ENCODE measurements at regions not wholly inside any gene's neighbourhood (a gene's known extent, or its start where the extent isn't known, plus 50 kb on each side); places are given as distances from the start of the nearest gene placed in this dataset.
A peak's percentile ranks its signal among the peaks of the same experiment; 100 is the strongest.

DNA sequence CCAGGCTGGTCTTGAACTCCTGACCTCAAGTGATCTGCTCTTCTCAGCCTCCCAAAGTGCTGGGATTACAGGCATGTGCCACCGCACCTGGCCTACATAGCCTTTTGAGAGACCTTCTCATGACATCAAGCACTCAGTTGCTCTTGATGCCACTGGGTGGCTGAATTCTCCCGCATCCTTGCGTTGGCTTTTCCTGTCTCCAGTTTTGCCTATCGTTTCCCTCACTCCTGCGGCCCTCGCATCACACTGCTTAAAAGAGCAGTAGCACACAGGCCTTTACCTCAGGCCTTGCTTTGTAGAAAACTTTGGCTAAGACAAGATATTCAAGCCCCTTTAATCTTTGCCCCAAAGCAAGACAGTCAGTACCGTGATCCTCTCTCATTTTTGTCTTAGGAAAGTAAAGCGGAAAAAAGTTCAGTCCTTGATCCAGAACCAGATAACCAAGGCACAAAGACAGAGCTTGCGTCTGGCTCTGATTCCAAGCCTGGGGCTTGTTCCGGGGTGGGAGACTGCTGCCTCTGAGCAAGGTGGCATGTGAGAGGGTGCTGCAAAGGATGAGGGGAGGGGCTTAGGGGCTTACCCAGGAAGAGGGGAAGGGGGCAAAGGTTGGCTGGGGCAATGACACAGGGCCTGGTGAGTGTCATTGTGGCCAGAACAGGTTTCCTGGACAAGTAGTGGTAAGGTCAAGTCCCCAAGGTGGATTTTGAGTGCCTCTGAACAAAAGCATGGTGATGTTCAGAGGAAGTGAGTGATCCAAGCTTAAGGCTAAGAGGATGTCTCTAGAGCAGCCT, 175.0 kb upstream of the TLE3 start:
- no peaks in the 10 kb centered on the region for H3K27me3 ChIP-seq (ENCODE audit: control insufficient read depth, insufficient read depth, low read length)
- no peak overlapping the region for H3K27ac ChIP-seq (ENCODE audit: low read depth in 2 of 2, low read length in 2 of 2)
- H3K9ac ChIP-seq (ENCODE audit: low read length in 3 of 3), result no peak overlapping the region
- intact Hi-C loops (cut with DNase I), result no loop called here
- no peak overlapping the region for H3K4me3 ChIP-seq (ENCODE audit: low read length in 3 of 3)
- FAIRE-seq (no peak), DNase-seq (no peak)
- H3K4me1 ChIP-seq (ENCODE audit: control insufficient read depth in 2 of 3, insufficient read depth in 2 of 3, low read depth in 1 of 3, low read length in 3 of 3), result peaks cover 10 to 31% (median 27%) of the 10 kb centered on the region in 3 donors
- no peak for TF ChIP-seq CTCF (IDR thresholded peaks at IDR 0.05; ENCODE audit: borderline replicate concordance, extremely low read depth, insufficient read depth)
- H3K9me3 ChIP-seq (ENCODE audit: control insufficient read depth in 2 of 3, insufficient read depth in 1 of 3, low read length in 3 of 3), result no peaks in the 10 kb centered on the region
- no peaks in the 10 kb centered on the region for H3K36me3 ChIP-seq (ENCODE audit: control insufficient read depth in 2 of 3, insufficient read depth in 3 of 3, low read length in 3 of 3)

GRCh38 chr15:70271422-70272088, 173.8 kb upstream of the TLE3 start:
- Histone ChIP-seq H3K27me3 (ENCODE audit: control insufficient read depth, insufficient read depth, low read length) (no peaks in the 10 kb centered on the region), H3K4me1 (ENCODE audit: control insufficient read depth in 2 of 3, insufficient read depth in 2 of 3, low read depth in 1 of 3, low read length in 3 of 3) (peaks cover 11 to 41% (median 39%) of the 10 kb centered on the region in 3 donors), H3K9me3 (ENCODE audit: control insufficient read depth in 2 of 3, insufficient read depth in 1 of 3, low read length in 3 of 3) (no peaks in the 10 kb centered on the region), H3K36me3 (ENCODE audit: control insufficient read depth in 2 of 3, insufficient read depth in 3 of 3, low read length in 3 of 3) (no peaks in the 10 kb centered on the region), H3K27ac (ENCODE audit: low read depth in 2 of 2, low read length in 2 of 2) (peak overlapping the region in 1 of 2 donors; percentile 10), H3K4me3 (ENCODE audit: low read length in 3 of 3) (no peak overlapping the region), H3K9ac (ENCODE audit: low read length in 3 of 3) (no peak overlapping the region)
- no peak for FAIRE-seq
- TF ChIP-seq CTCF (IDR thresholded peaks at IDR 0.05; ENCODE audit: borderline replicate concordance, extremely low read depth, insufficient read depth), result no peak
- DNase-seq, result no peak
- intact Hi-C loops (cut with DNase I), result no loop called here

GRCh38 chr15:70270752-70271111, 173.0 kb upstream of the TLE3 start:
- FAIRE-seq, result no peak
- no peak for TF ChIP-seq CTCF (IDR thresholded peaks at IDR 0.05; ENCODE audit: borderline replicate concordance, extremely low read depth, insufficient read depth)
- peaks cover 11 to 44% (median 41%) of the 10 kb centered on the region in 3 donors for H3K4me1 ChIP-seq (ENCODE audit: control insufficient read depth in 2 of 3, insufficient read depth in 2 of 3, low read depth in 1 of 3, low read length in 3 of 3)
- intact Hi-C loops (cut with DNase I), result no loop called here
- H3K9me3 ChIP-seq (ENCODE audit: control insufficient read depth in 2 of 3, insufficient read depth in 1 of 3, low read length in 3 of 3), result no peaks in the 10 kb centered on the region
- DNase-seq, result no peak
- H3K27ac ChIP-seq (ENCODE audit: low read depth in 2 of 2, low read length in 2 of 2), result peak overlapping the region; percentile 10 to 51
- H3K9ac ChIP-seq (ENCODE audit: low read length in 3 of 3), result no peak overlapping the region
- H3K27me3 ChIP-seq (ENCODE audit: control insufficient read depth, insufficient read depth, low read length), result no peaks in the 10 kb centered on the region
- H3K36me3 ChIP-seq (ENCODE audit: control insufficient read depth in 2 of 3, insufficient read depth in 3 of 3, low read length in 3 of 3), result no peaks in the 10 kb centered on the region
- no peak overlapping the region for H3K4me3 ChIP-seq (ENCODE audit: low read length in 3 of 3)
